Natural killer cell (primary cell): ENCODE measurements at regions not wholly inside any gene's neighbourhood (a gene's known extent, or its start where the extent isn't known, plus 50 kb on each side); places are given as distances from the start of the nearest gene placed in this dataset.

Experiments
- ATAC-seq, 3 donors: fragments of 150-1000 bp in 2 of 3; fragments of 200-7000 bp in 1 of 3; cut with Tn5 transposase; 1 replicate in 1 of 3; 2 replicates in 2 of 3; pipeline ENCODE4 v1.10.0; 2021; ENCODE audit warnings: mild to moderate bottlenecking in 2 of 3, moderate library complexity in 2 of 3
- DNase-seq, 2 donors: peaks; one replicate each; pipeline versions ENCODE4 v3.0.0 to v3.0.0-alpha.2; 2013 to 2021; ENCODE audit warnings: mixed read lengths in 1 of 2
- H3K27ac ChIP-seq: one replicate; pipeline ENCODE4 v1.5.1; 2013; ENCODE audit warnings: mild to moderate bottlenecking, low read length
- H3K27me3 ChIP-seq: one replicate; pipeline ENCODE4 v1.6.1; 2013; ENCODE audit warnings: low read length; ENCODE audit not compliant: control insufficient read depth, insufficient read depth
- H3K36me3 ChIP-seq: one replicate; pipeline ENCODE4 v1.6.1; 2013; ENCODE audit warnings: low read length; ENCODE audit not compliant: control insufficient read depth, insufficient read depth
- H3K4me1 ChIP-seq: one replicate; pipeline ENCODE4 v1.6.1; 2013; ENCODE audit warnings: low read length; ENCODE audit not compliant: control insufficient read depth, insufficient read depth
- H3K4me3 ChIP-seq: one replicate; pipeline ENCODE4 v1.5.1; 2013; ENCODE audit warnings: low read length
- H3K9me3 ChIP-seq: one replicate; pipeline ENCODE4 v1.6.1; 2013; ENCODE audit warnings: low read length; ENCODE audit not compliant: control insufficient read depth, insufficient read depth
- H3K27ac Mint-ChIP-seq, 2 donors: one replicate each; pipeline ENCODE4 v1.8.0; 2022; ENCODE audit warnings: mild to moderate bottlenecking in 2 of 2, mixed read lengths in 2 of 2, moderate library complexity in 1 of 2
- H3K27me3 Mint-ChIP-seq, 2 donors: one replicate each; pipeline ENCODE4 v1.8.0; 2022; ENCODE audit warnings: low read depth in 2 of 2, mixed read lengths in 2 of 2
- H3K36me3 Mint-ChIP-seq: one replicate; pipeline ENCODE4 v1.8.0; 2022; ENCODE audit warnings: mixed read lengths
- H3K4me1 Mint-ChIP-seq, 2 donors: one replicate each; pipeline ENCODE4 v1.8.0; 2022; ENCODE audit warnings: mixed read lengths in 2 of 2
- H3K4me3 Mint-ChIP-seq: one replicate; pipeline ENCODE4 v1.8.0; 2022; ENCODE audit warnings: mild to moderate bottlenecking, moderate library complexity, mixed read lengths
- H3K9me3 Mint-ChIP-seq, 2 donors: one replicate each; pipeline ENCODE4 v1.8.0; 2022; ENCODE audit warnings: mixed read lengths in 2 of 2
- WGBS: methylation state at CpG from one replicate; pipeline ENCODE4 v1.1.7; 2013; ENCODE audit warnings: missing lambda C conversion rate; ENCODE audit not compliant: insufficient coverage; 5-methylcytosine and 5-hydroxymethylcytosine counted together
- intact Hi-C: fragments of 100-400 bp; cut with micrococcal nuclease; formaldehyde crosslinking; loops from one replicate; pipeline ENCODE4 v1.14.2; 2022
- TF ChIP-seq, protein P1 (sequence below): fragments of 200-600 bp; IDR thresholded peaks from one replicate; pipeline ENCODE4 v1.8.0; 2022; ENCODE audit warnings: antibody characterized with exemption

DNA sequence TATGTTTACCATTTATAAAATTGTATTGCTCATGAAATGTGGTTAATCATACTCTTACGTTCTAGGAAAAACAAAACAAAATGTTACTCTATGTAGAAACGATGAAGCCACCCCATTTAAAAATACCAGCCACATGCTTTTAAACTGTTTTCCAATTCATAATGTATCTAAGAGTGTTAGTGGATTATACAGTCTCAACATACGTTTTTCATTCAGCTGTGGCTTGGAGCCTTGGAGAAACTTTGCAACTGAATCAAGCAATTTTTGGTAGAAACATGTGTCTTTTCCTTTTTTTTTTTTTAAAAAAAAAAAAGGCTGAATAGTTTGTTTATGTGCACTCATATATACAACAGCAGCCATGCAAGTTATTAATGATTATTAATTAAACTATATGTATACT, 378.0 kb upstream of the SEMA3D start:
- DNase-seq (no peak), ATAC-seq (no peak)
- Histone ChIP-seq H3K27me3 (no peaks in the 10 kb centered on the region), H3K36me3 (no peaks in the 10 kb centered on the region), H3K9me3 (no peaks in the 10 kb centered on the region), H3K4me3 (no peak overlapping the region), H3K4me1 (no peaks in the 10 kb centered on the region), H3K27ac (no peak overlapping the region)
- H3K36me3 Mint-ChIP-seq: no peaks in the 10 kb centered on the region
- H3K4me3 Mint-ChIP-seq: no peak overlapping the region
- no peaks in the 10 kb centered on the region for H3K27me3 Mint-ChIP-seq
- H3K27ac Mint-ChIP-seq: no peak overlapping the region
- TF ChIP-seq, protein P1, sequence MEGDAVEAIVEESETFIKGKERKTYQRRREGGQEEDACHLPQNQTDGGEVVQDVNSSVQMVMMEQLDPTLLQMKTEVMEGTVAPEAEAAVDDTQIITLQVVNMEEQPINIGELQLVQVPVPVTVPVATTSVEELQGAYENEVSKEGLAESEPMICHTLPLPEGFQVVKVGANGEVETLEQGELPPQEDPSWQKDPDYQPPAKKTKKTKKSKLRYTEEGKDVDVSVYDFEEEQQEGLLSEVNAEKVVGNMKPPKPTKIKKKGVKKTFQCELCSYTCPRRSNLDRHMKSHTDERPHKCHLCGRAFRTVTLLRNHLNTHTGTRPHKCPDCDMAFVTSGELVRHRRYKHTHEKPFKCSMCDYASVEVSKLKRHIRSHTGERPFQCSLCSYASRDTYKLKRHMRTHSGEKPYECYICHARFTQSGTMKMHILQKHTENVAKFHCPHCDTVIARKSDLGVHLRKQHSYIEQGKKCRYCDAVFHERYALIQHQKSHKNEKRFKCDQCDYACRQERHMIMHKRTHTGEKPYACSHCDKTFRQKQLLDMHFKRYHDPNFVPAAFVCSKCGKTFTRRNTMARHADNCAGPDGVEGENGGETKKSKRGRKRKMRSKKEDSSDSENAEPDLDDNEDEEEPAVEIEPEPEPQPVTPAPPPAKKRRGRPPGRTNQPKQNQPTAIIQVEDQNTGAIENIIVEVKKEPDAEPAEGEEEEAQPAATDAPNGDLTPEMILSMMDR: no peak
- H3K9me3 Mint-ChIP-seq: peaks cover 5 to 11% of the 10 kb centered on the region in 2 donors
- 80% methylated on average over 1 of the region's 3 CpGs for WGBS
- no peaks in the 10 kb centered on the region for H3K4me1 Mint-ChIP-seq
- intact Hi-C loops: no loop called here

DNA sequence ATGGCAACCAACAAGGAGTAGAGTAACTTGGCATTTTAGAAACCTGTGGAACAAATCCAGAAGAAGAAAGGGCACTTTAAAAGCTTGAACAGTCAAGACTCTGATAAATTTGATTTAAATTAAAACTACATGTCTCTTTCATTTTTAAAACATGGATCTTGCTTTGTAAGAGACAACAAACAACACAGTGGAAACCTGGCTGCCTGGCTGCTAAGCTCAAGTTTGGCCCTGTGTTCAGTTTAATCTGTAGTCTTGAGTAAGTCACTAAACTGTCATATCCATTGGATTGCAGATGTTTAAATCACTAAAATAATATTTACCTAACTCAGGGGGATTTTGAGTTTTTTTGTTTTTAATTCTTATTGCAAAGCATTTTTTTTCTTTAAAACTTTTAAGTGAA, 374.9 kb upstream of the SEMA3D start:
- Mint-ChIP-seq H3K9me3 (peaks cover 2 to 10% of the 10 kb centered on the region in 2 donors), H3K4me1 (no peaks in the 10 kb centered on the region), H3K36me3 (no peaks in the 10 kb centered on the region), H3K27ac (no peak overlapping the region), H3K27me3 (no peaks in the 10 kb centered on the region), H3K4me3 (no peak overlapping the region)
- DNase-seq: no peak
- TF ChIP-seq, protein P1: no peak
- H3K36me3 ChIP-seq: no peaks in the 10 kb centered on the region
- H3K27ac ChIP-seq: no peak overlapping the region
- H3K4me1 ChIP-seq: no peaks in the 10 kb centered on the region
- H3K4me3 ChIP-seq: no peak overlapping the region
- intact Hi-C loops: no loop called here
- H3K9me3 ChIP-seq: no peaks in the 10 kb centered on the region
- H3K27me3 ChIP-seq: no peaks in the 10 kb centered on the region
- no peak for ATAC-seq

DNA sequence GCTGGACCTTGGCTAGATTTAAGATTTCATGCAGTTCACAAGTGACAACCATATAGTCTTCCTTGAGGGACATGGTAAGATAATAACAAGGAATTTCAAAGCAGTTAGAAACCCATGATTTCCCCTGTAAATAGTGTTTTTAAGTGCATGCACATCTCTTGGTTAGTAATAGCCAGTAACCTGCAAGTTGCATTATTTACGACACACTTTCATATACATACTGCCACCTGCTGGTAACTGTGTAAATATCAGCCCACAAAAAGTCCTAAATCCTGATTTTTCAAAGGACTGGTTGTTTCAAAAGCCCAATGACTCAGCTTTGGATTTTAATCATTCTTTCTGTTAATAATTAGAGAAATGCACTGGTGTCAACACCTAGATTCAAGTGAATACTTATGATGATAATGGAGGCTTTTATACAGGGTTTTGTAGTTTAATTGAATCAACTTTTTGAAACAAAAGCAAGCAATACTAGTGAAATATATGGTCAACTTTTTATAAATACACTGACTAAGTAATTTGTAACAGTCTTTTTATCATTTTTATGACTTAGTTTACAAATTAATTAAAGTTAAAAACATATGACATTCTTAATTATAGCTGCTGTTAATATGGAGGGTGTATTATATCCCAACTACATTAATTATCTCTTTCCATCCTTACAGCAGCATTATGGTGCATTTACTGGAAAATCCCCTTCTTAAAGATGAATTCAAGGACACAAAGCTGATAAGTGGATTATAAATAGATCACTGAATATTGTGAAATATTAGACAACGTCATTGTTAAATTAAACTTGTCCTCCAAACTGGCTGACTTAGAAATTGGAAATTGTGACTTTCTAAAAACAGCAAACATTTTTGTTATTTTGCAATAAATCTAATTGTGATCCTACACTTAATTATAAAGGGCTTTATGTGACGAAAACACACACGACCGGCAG, 367.7 kb upstream of the SEMA3D start:
- 68% methylated on average over 4 of the region's 5 CpGs for WGBS
- H3K27me3 ChIP-seq: no peaks in the 10 kb centered on the region
- no peak overlapping the region for H3K27ac Mint-ChIP-seq
- DNase-seq (peak in 1 of 2 donors; percentile 29), ATAC-seq (no peak)
- H3K4me3 Mint-ChIP-seq: no peak overlapping the region
- no peaks in the 10 kb centered on the region for H3K27me3 Mint-ChIP-seq
- no peaks in the 10 kb centered on the region for H3K9me3 ChIP-seq
- no peaks in the 10 kb centered on the region for H3K36me3 Mint-ChIP-seq
- H3K4me1 Mint-ChIP-seq: no peaks in the 10 kb centered on the region
- no peaks in the 10 kb centered on the region for H3K4me1 ChIP-seq
- TF ChIP-seq, protein P1: peak; percentile 32
- H3K9me3 Mint-ChIP-seq: peaks cover 6 to 9% of the 10 kb centered on the region in 2 donors
- intact Hi-C loops: loop anchor here (10.0 kb wide), 1 partner anchor 1580 kb away; no protein-coding TSS in a partner anchor
- H3K27ac ChIP-seq: no peak overlapping the region
- H3K36me3 ChIP-seq: no peaks in the 10 kb centered on the region
- H3K4me3 ChIP-seq: no peak overlapping the region
